CD4-positive, alpha-beta T cell (primary cell): ENCODE measurements at regions not wholly inside any gene's neighbourhood (a gene's known extent, or its start where the extent isn't known, plus 50 kb on each side); places are given as distances from the start of the nearest gene placed in this dataset.

Experiments
- ATAC-seq: fragments of 200-7000 bp; cut with Tn5 transposase; one replicate; pipeline ENCODE4 v1.10.0; 2022; ENCODE audit warnings: mild to moderate bottlenecking; ENCODE audit not compliant: poor library complexity
- CTCF ChIA-PET: fragments of 350-600 bp; sonication (Branson Sonifier 250); formaldehyde crosslinking; loops from one replicate; lab custom pipeline; 2021; ENCODE audit warnings: antibody characterized with exemption, inconsistent platforms; lab: Charles Lee
- POLR2A ChIA-PET: fragments of 350-600 bp; sonication (Branson Sonifier 250); formaldehyde crosslinking; loops from one replicate; lab custom pipeline; 2021; ENCODE audit warnings: antibody characterized with exemption, inconsistent platforms; lab: Charles Lee
- DNase-seq, 14 experiments: peaks; one replicate each; pipeline ENCODE4 v3.0.0-alpha.2; 2013 to 2020; ENCODE audit warnings: mixed read lengths in 2 of 14
- H3K27ac ChIP-seq, 2 donors: one replicate each; pipeline versions ENCODE4 v1.5.1 to v1.7.0; 2013; ENCODE audit warnings: low read length in 2 of 2, low read depth in 1 of 2, mild to moderate bottlenecking in 1 of 2
- H3K27me3 ChIP-seq, 2 experiments: 1 replicate in 1 of 2; 2 replicates in 1 of 2; pipeline versions ENCODE4 v1.6.1 to v1.7.0; 2013; ENCODE audit warnings: low read length in 2 of 2, control low read depth in 1 of 2, mild to moderate bottlenecking in 1 of 2, moderate library complexity in 1 of 2; ENCODE audit not compliant: insufficient read depth in 2 of 2, control insufficient read depth in 1 of 2
- H3K36me3 ChIP-seq: one replicate; pipeline ENCODE4 v1.6.1; 2013; ENCODE audit warnings: low read length, control low read depth; ENCODE audit not compliant: insufficient read depth
- H3K4me1 ChIP-seq: one replicate; pipeline ENCODE4 v1.6.1; 2013; ENCODE audit warnings: low read length, control low read depth; ENCODE audit not compliant: insufficient read depth
- H3K4me3 ChIP-seq: one replicate; pipeline ENCODE4 v1.5.1; 2013; ENCODE audit warnings: mild to moderate bottlenecking, low read length, moderate library complexity
- H3K9me3 ChIP-seq, 2 experiments: 1 replicate in 1 of 2; 2 replicates in 1 of 2; pipeline versions ENCODE4 v1.6.1 to v1.7.0; 2013; ENCODE audit warnings: low read length in 2 of 2, mild to moderate bottlenecking in 2 of 2, control low read depth in 1 of 2, moderate library complexity in 1 of 2; ENCODE audit not compliant: control insufficient read depth in 1 of 2, insufficient read depth in 1 of 2
- H3K27ac Mint-ChIP-seq: one replicate; pipeline ENCODE4 v1.8.0; 2020; ENCODE audit warnings: mixed read lengths
- H3K27me3 Mint-ChIP-seq: one replicate; pipeline ENCODE4 v1.8.0; 2021; ENCODE audit warnings: mixed read lengths
- H3K36me3 Mint-ChIP-seq: one replicate; pipeline ENCODE4 v1.8.0; 2021; ENCODE audit warnings: low read depth, mixed read lengths
- H3K4me1 Mint-ChIP-seq: one replicate; pipeline ENCODE4 v1.8.0; 2021; ENCODE audit warnings: low read depth, mixed read lengths
- H3K4me3 Mint-ChIP-seq: one replicate; pipeline ENCODE4 v1.8.0; 2020; ENCODE audit warnings: mild to moderate bottlenecking, mixed read lengths
- H3K9me3 Mint-ChIP-seq: one replicate; pipeline ENCODE4 v1.8.0; 2020; ENCODE audit warnings: mixed read lengths
- CTCF ChIP-seq: fragments of 200-600 bp; IDR thresholded peaks from one replicate; pipeline ENCODE4 v1.8.0; 2022; ENCODE audit warnings: antibody characterized with exemption, mild to moderate bottlenecking
- intact Hi-C, 2 experiments: fragments of 100-400 bp; cut with DNase I in 1 of 2; cut with micrococcal nuclease in 1 of 2; formaldehyde crosslinking; loops; one replicate each; pipeline versions ENCODE4 v1.15.1 to v1.9.0; 2023 to 2025; cut with DNase I, micrococcal nuclease

DNA sequence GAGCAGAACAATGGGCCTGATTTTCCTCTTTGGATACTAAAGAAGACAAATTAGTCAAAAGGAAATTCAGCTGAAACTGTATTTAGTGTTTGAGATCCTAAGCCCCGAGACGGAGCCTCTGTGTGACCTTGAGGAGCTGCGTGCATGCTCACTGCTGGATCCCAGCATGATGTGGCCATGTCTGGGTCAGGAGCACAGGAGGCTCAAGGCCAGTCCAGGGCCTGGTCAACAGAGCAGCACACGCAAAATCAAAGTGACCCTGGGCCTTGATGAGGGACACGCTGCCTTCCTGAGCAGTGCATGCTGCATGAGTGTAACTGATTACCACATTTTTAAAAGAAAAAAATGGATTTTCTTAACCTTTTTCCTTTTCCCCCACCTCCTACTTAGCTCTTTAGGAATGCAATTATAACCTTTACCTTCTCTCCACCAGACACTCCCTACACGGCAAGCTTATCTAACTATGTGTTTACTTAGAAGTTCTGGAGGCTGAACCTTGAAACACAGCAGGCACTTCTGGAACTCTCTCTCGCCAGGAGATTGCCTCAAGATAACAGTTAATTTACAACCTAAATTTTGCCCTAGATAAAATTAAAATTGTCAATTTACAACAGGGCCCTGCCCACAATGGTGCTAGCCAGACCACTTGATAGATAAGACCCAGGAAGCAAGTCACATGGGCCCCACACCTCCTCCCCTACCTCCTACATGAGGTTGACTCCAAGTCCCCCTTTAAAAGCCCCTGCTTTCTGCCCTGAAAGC lies 144.6 kb downstream of the LRIG2 start:
- H3K4me3 Mint-ChIP-seq: no peak overlapping the region
- TF ChIP-seq CTCF: no peak
- Histone ChIP-seq H3K4me1 (no peaks in the 10 kb centered on the region), H3K9me3 (peaks cover 0 to 9% of the 10 kb centered on the region in 2 experiments), H3K27ac (no peak overlapping the region), H3K36me3 (no peaks in the 10 kb centered on the region), H3K4me3 (no peak overlapping the region), H3K27me3 (no peaks in the 10 kb centered on the region)
- no peak for ATAC-seq
- H3K4me1 Mint-ChIP-seq: no peaks in the 10 kb centered on the region
- ChIA-PET CTCF (no interaction called here), POLR2A (no interaction called here)
- no peak for DNase-seq
- H3K36me3 Mint-ChIP-seq: no peaks in the 10 kb centered on the region
- intact Hi-C loops: no loop called here
- H3K27ac Mint-ChIP-seq: no peak overlapping the region
- no peaks in the 10 kb centered on the region for H3K9me3 Mint-ChIP-seq
- no peaks in the 10 kb centered on the region for H3K27me3 Mint-ChIP-seq

GRCh38 chr1:113219377-113219776 lies 146.4 kb downstream of the LRIG2 start:
- H3K36me3 Mint-ChIP-seq: no peaks in the 10 kb centered on the region
- H3K27ac ChIP-seq: no peak overlapping the region
- intact Hi-C loops: no loop called here
- H3K36me3 ChIP-seq: no peaks in the 10 kb centered on the region
- H3K27ac Mint-ChIP-seq: no peak overlapping the region
- no peaks in the 10 kb centered on the region for H3K9me3 Mint-ChIP-seq
- H3K4me1 Mint-ChIP-seq: no peaks in the 10 kb centered on the region
- no peaks in the 10 kb centered on the region for H3K27me3 Mint-ChIP-seq
- no peak for ATAC-seq
- H3K4me3 Mint-ChIP-seq: no peak overlapping the region
- ChIA-PET POLR2A (no interaction called here), CTCF (interaction anchor here (0.7 kb wide), 1 partner anchor 454 kb away, joined by 3 read pairs; no protein-coding TSS in a partner anchor)
- H3K27me3 ChIP-seq: no peaks in the 10 kb centered on the region
- TF ChIP-seq CTCF: no peak
- no peaks in the 10 kb centered on the region for H3K4me1 ChIP-seq
- DNase-seq: peak in 1 of 14 experiments; percentile 5
- peaks cover 0 to 8% of the 10 kb centered on the region in 2 experiments for H3K9me3 ChIP-seq
- H3K4me3 ChIP-seq: no peak overlapping the region

DNA sequence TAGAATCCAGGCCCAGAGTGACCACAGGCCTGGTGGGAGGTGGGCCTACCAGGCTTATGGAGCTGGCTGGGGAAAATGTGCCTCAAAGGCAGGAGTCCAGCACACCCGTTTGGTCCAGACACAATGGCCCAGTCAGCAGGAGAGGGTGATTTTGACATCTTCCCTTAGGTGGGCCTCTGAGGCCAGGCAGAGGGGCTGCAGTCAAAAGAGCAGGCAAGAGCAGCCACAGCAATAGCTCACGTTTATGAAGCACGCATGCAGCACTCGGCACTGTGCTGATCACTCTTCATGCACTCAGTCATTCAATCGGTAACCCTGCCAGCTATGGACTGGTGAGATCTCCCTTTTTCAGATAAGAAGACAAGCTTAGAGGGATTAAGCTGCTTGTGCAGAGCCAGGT lies 146.8 kb downstream of the LRIG2 start:
- Mint-ChIP-seq H3K4me3 (no peak overlapping the region), H3K27me3 (no peaks in the 10 kb centered on the region), H3K27ac (no peak overlapping the region), H3K4me1 (no peaks in the 10 kb centered on the region), H3K36me3 (no peaks in the 10 kb centered on the region), H3K9me3 (no peaks in the 10 kb centered on the region)
- Histone ChIP-seq H3K4me1 (no peaks in the 10 kb centered on the region), H3K36me3 (no peaks in the 10 kb centered on the region), H3K9me3 (peaks cover 0 to 4% of the 10 kb centered on the region in 2 experiments), H3K4me3 (no peak overlapping the region), H3K27me3 (no peaks in the 10 kb centered on the region), H3K27ac (no peak overlapping the region)
- DNase-seq: no peak
- CTCF ChIA-PET: no interaction called here
- ATAC-seq: no peak
- intact Hi-C loops: no loop called here
- POLR2A ChIA-PET: no interaction called here
- TF ChIP-seq CTCF: no peak
